Activated T-helper 1 cell treated with anti-CD3 and anti-CD28 coated beads, Interleukin-12 subunit alpha, Interleukin-12 subunit beta, Interleukin-2, Interleukin-4 antibody, amounts not matched to agents 30 ng/mL and 10 ng/mL and 1 ng/mL, durations not matched to agents 14 hours and 24 hours and 36 hours (primary cell): ENCODE measurements at regions not wholly inside any gene's neighbourhood (a gene's known extent, or its start where the extent isn't known, plus 50 kb on each side); places are given as distances from the start of the nearest gene placed in this dataset.

Source experiments
- DNase-seq: peaks from one replicate; pipeline ENCODE4 v3.0.0; 2021; ENCODE audit warnings: low spot score
- H3K27ac Mint-ChIP-seq: one replicate; pipeline ENCODE4 v1.8.0; 2021; ENCODE audit warnings: mild to moderate bottlenecking, mixed read lengths
- H3K27me3 Mint-ChIP-seq: one replicate; pipeline ENCODE4 v1.8.0; 2022; ENCODE audit warnings: mild to moderate bottlenecking, moderate library complexity, mixed read lengths; ENCODE audit not compliant: insufficient read depth
- H3K36me3 Mint-ChIP-seq: one replicate; pipeline ENCODE4 v1.8.0; 2021; ENCODE audit warnings: low read depth, mixed read lengths
- H3K4me1 Mint-ChIP-seq: one replicate; pipeline ENCODE4 v1.8.0; 2021; ENCODE audit warnings: low read depth, mixed read lengths
- H3K4me3 Mint-ChIP-seq: one replicate; pipeline ENCODE4 v1.8.0; 2021; ENCODE audit warnings: mild to moderate bottlenecking, moderate library complexity, mixed read lengths
- H3K9me3 Mint-ChIP-seq: one replicate; pipeline ENCODE4 v1.8.0; 2021; ENCODE audit warnings: mixed read lengths
- intact Hi-C: fragments of 100-400 bp; cut with micrococcal nuclease; formaldehyde crosslinking; loops from one replicate; pipeline ENCODE4 v1.15.1; 2024

DNA sequence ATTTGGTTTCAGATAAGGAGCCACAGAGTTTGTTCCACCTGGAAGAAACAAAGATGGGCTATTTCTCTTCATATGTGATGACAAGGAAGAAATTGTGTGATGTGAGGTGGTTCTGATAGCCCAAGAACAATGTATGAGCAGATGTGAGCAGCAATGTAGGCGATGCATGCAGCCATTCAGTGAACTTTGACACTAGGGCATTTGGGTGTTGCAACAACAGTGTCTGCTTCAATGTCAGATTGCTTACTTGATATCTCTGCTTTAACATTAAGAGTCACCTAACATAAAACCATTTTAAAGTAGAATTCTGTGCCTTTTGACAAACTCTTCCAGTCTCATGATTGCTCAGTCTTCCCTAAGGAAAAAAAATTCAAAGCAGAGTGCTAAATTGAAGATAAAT is 865.4 kb downstream of the SLITRK6 start:
- Mint-ChIP-seq H3K4me3 (no peak overlapping the region), H3K4me1 (no peaks in the 10 kb centered on the region), H3K36me3 (no peaks in the 10 kb centered on the region), H3K27me3 (no peaks in the 10 kb centered on the region), H3K9me3 (no peaks in the 10 kb centered on the region), H3K27ac (no peak overlapping the region)
- no peak for DNase-seq
- intact Hi-C loops, result no loop called here

DNA sequence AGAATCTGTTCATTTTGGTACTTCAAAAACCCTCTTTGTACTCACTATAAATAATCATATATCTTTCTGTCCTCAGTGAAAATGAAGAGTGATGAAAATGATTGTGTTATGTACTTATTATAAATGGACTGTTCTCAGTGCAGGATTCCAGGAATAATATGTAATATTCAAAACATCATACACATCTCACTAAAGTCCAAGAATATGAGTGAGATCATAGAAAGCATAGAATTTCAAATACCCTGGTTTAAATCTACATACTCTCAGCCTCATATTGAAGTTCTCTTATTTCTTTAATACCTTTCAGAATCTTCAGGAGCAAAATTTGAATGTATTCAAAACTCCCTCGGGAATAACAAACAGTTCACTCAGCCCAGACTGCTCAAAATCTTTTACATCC is 868.0 kb downstream of the SLITRK6 start:
- no peak for DNase-seq
- no peaks in the 10 kb centered on the region for H3K27me3 Mint-ChIP-seq
- intact Hi-C loops, result no loop called here
- H3K9me3 Mint-ChIP-seq, result no peaks in the 10 kb centered on the region
- no peak overlapping the region for H3K4me3 Mint-ChIP-seq
- H3K36me3 Mint-ChIP-seq, result no peaks in the 10 kb centered on the region
- H3K27ac Mint-ChIP-seq, result no peak overlapping the region
- no peaks in the 10 kb centered on the region for H3K4me1 Mint-ChIP-seq

DNA sequence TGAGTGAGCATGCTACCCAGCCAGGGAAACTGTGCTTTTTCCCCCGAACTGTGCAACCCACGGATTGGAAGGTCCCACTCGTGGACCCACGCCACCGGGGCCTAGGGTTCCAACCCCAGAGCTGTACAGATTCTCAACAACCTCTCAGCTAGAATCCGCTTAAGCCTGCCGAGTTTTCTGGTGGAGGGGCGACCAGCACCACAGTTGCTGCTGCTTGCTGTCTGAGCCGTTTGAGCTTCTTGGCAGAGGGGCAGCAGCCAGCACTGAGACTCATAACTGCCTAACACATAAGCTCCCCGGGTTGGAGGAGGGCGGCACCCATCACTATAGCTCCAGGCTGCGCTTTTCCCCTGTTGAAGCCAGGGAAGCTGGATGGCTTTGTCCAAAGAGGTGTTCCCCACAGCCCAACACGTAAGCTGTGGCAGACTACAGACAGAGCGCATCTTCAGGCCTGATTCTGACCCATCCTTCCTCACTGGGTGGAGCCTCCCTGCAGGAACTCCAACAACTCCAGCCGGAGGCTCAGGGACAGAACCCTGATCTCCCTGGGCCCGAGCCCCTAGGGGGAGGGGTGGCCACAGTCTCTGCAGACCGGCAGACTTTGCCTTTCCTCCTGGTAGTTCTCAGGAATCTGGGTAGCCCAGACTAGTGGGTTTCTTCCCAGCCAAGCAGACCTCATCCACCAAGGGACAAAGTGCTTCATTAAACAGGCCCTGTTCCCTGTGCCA is 871.6 kb downstream of the SLITRK6 start:
- H3K36me3 Mint-ChIP-seq, result no peaks in the 10 kb centered on the region
- H3K27ac Mint-ChIP-seq, result no peak overlapping the region
- H3K27me3 Mint-ChIP-seq, result no peaks in the 10 kb centered on the region
- H3K9me3 Mint-ChIP-seq, result no peaks in the 10 kb centered on the region
- intact Hi-C loops, result no loop called here
- H3K4me1 Mint-ChIP-seq, result no peaks in the 10 kb centered on the region
- no peak overlapping the region for H3K4me3 Mint-ChIP-seq
- DNase-seq, result no peak

DNA sequence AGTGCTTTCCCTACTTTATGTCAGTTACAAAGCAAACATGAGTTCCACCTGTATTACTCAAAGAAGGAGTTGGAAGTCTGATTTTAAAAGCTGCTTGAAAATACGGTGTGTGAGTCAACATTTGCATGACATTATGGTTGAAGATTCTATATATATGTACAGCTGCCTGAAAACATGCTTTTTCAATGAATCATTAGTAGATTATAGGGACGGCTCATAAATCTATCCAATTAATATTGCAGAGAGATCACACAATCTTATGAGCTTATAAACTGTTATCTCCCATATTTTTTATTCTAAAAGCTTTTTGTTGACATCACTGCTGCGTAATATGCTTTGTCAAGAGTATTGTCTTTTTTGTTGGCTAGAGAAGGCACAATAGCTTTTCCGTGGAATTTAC is 873.8 kb downstream of the SLITRK6 start:
- DNase-seq, result no peak
- H3K36me3 Mint-ChIP-seq, result no peaks in the 10 kb centered on the region
- intact Hi-C loops, result no loop called here
- no peaks in the 10 kb centered on the region for H3K9me3 Mint-ChIP-seq
- no peaks in the 10 kb centered on the region for H3K27me3 Mint-ChIP-seq
- no peak overlapping the region for H3K4me3 Mint-ChIP-seq
- no peak overlapping the region for H3K27ac Mint-ChIP-seq
- no peaks in the 10 kb centered on the region for H3K4me1 Mint-ChIP-seq

DNA sequence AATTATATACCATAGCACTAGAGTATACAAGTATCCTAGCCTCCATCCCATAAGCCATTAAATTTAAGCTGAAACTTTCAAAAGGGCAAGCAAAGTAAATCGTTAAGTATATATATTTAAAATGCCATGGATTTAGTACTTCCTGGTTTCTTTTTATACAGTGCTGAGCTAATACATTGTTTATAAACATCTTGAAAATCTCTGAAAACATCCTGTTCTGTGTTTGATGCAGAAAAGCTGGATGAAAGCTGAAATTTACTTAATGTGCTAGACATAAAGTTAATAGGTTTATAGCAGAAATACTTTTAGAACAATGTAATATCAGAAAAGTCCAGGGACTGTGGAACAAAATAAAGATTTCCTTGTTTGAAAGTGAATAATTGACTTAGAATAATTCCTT is 875.4 kb downstream of the SLITRK6 start:
- intact Hi-C loops, result no loop called here
- Mint-ChIP-seq H3K36me3 (no peaks in the 10 kb centered on the region), H3K4me1 (no peaks in the 10 kb centered on the region), H3K27ac (no peak overlapping the region), H3K4me3 (no peak overlapping the region), H3K27me3 (no peaks in the 10 kb centered on the region), H3K9me3 (no peaks in the 10 kb centered on the region)
- no peak for DNase-seq

DNA sequence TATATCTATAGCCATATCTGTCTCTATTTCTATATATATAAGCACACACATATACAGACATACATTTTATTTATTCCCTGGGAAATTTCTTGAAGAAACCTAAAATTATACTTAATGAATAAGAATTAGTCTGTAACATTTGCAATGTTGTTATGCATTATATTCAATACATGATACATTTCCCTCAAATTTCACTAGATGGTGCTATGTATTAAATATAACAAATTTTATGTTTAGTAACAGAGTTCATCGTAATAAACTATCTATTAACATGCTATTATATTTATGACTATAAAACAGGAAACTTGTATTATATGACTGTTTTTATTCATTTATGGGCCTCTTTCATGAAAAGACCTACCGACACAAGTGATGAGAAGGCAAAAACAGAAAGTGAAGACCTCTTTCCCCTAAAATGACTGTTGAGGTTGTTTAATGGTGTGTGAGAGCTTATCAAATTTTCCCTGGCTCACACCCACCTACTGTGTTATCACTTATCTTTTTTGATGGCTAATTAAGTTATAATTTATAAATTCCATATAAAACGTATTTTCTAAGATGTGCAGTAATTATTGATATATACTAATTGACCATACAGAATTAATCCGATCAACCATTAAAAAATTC is 881.9 kb downstream of the SLITRK6 start:
- H3K9me3 Mint-ChIP-seq, result no peaks in the 10 kb centered on the region
- intact Hi-C loops, result loop anchor here (1.0 kb wide), 2 partner anchors 889 to 911 kb away; no protein-coding TSS in a partner anchor
- no peaks in the 10 kb centered on the region for H3K36me3 Mint-ChIP-seq
- no peaks in the 10 kb centered on the region for H3K4me1 Mint-ChIP-seq
- no peak overlapping the region for H3K27ac Mint-ChIP-seq
- no peaks in the 10 kb centered on the region for H3K27me3 Mint-ChIP-seq
- H3K4me3 Mint-ChIP-seq, result no peak overlapping the region
- DNase-seq, result no peak

DNA sequence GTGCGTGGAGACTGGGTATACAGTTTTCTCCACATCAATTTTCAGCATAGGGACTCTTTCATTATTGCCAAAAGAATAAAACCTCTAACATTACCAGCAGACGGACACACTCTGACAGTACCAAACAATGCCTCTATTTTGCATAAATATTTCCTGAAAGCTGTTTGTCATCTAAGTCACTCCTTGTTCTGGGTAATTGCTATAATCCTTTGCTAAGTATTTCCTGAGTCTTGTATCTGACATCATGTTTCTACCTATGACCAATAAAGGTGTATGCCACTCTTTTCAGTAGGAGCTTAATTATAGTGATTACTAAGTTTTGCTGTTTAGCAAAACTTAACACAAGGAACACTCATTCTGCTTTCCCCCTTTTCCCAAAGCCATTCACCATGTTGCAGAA is 886.5 kb downstream of the SLITRK6 start:
- Mint-ChIP-seq H3K27ac (no peak overlapping the region), H3K27me3 (no peaks in the 10 kb centered on the region), H3K4me3 (no peak overlapping the region), H3K9me3 (no peaks in the 10 kb centered on the region), H3K4me1 (no peaks in the 10 kb centered on the region), H3K36me3 (no peaks in the 10 kb centered on the region)
- intact Hi-C loops, result no loop called here
- no peak for DNase-seq

DNA sequence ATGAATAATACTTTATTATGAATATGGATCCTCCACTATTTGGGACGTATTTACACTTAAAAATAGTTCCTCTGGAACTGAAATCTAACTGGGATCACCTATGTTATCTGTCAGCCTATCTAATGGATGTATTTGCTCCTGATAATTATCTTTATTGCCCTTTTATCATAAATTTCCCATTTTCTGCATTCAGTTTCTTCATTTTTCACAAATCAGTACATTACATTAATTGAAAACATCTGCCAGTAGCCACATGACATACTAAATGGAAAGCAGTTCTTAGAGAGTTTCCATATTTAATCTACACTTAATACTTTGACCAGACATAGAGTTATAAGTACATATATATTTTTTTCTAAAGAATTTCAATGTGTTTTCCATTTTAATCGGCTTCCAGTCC is 888.8 kb downstream of the SLITRK6 start:
- Mint-ChIP-seq H3K4me3 (no peak overlapping the region), H3K27me3 (no peaks in the 10 kb centered on the region), H3K9me3 (no peaks in the 10 kb centered on the region), H3K36me3 (no peaks in the 10 kb centered on the region), H3K27ac (no peak overlapping the region), H3K4me1 (no peaks in the 10 kb centered on the region)
- intact Hi-C loops, result no loop called here
- no peak for DNase-seq

DNA sequence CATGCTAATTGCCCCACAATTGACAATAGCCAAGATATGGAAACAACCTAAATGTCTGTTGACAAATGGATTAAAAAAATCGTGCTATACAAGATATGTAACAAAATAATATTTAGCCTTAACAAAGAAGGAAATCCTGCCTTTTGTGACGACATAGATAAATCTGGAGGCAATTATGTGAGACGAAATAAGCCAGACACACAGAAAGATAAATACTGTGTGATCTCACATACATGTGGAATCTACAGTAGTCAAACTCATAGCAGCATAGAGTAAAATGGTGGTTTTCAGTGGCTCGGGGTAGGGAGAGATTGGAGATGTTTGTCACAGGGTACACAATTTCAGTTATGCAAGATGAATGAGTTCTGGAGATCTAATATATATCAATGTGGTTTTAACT is 895.8 kb downstream of the SLITRK6 start:
- H3K36me3 Mint-ChIP-seq, result no peaks in the 10 kb centered on the region
- H3K4me3 Mint-ChIP-seq, result no peak overlapping the region
- no peaks in the 10 kb centered on the region for H3K4me1 Mint-ChIP-seq
- intact Hi-C loops, result no loop called here
- DNase-seq, result no peak
- H3K27ac Mint-ChIP-seq, result no peak overlapping the region
- no peaks in the 10 kb centered on the region for H3K27me3 Mint-ChIP-seq
- H3K9me3 Mint-ChIP-seq, result no peaks in the 10 kb centered on the region

DNA sequence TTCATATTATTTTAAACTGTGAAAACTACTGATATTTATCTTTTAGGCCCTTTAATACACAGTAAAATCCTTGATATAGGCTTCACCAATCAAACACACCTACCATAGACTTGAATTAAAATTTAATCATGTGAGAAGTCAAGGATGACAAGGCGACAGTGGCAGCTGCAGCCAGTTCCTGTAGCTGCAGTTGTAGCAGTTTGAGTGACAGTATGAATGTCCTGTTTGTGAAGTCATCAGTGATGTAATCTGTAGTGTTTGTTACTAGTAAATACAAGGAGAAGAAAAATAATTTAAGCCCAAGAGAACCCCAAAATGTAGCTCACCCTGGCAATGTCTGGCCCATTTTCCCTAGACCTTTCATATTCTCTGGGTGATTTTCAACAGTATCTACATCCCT is 897.0 kb downstream of the SLITRK6 start:
- Mint-ChIP-seq H3K27me3 (no peaks in the 10 kb centered on the region), H3K9me3 (no peaks in the 10 kb centered on the region), H3K27ac (no peak overlapping the region), H3K4me3 (no peak overlapping the region), H3K4me1 (no peaks in the 10 kb centered on the region), H3K36me3 (no peaks in the 10 kb centered on the region)
- intact Hi-C loops, result no loop called here
- no peak for DNase-seq

DNA sequence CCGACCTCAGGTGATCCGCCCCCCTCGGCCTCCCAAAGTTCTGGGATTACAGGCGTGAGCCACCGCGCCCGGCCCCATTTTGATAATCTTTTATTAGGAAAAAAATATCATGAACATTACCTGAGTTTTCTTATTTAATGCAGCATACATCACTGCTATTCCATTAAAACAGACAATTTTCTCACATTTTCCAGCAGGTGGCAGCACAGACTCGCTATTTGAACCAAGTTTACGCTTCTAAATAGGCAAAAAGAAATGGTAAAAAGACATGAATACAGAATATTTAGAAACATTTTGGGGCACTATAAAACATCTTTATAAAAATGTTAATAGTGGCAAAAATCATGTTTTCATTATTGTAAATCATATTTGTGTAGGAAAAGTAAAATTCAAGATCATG is 903.1 kb downstream of the SLITRK6 start:
- Mint-ChIP-seq H3K27me3 (no peaks in the 10 kb centered on the region), H3K4me3 (no peak overlapping the region), H3K36me3 (no peaks in the 10 kb centered on the region), H3K27ac (no peak overlapping the region), H3K9me3 (no peaks in the 10 kb centered on the region), H3K4me1 (no peaks in the 10 kb centered on the region)
- DNase-seq, result no peak
- intact Hi-C loops, result loop anchor here (1.0 kb wide), 2 partner anchors 910 to 932 kb away; no protein-coding TSS in a partner anchor

DNA sequence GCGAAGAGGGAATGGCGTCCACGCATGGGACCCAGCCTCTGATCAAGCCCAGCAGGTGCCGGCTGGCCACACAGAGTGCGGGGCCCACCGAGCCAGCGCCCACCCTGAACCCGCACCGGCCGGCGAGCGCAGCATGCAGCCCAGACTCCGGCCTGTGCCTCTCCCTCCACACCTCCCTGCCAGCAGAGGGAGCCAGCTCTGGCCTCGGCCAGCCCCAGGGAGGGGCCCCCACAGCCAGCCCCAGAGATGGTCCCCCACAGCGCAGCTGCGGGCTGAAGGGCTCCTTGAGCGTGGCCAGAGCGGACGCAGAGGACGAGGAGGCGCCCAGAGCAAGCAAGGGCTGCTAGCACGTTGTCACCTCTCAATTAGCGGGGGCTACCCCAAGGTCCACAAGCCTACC is 904.5 kb downstream of the SLITRK6 start:
- Mint-ChIP-seq H3K27me3 (no peaks in the 10 kb centered on the region), H3K36me3 (no peaks in the 10 kb centered on the region), H3K9me3 (no peaks in the 10 kb centered on the region), H3K27ac (no peak overlapping the region), H3K4me1 (no peaks in the 10 kb centered on the region), H3K4me3 (no peak overlapping the region)
- intact Hi-C loops, result no loop called here
- no peak for DNase-seq

DNA sequence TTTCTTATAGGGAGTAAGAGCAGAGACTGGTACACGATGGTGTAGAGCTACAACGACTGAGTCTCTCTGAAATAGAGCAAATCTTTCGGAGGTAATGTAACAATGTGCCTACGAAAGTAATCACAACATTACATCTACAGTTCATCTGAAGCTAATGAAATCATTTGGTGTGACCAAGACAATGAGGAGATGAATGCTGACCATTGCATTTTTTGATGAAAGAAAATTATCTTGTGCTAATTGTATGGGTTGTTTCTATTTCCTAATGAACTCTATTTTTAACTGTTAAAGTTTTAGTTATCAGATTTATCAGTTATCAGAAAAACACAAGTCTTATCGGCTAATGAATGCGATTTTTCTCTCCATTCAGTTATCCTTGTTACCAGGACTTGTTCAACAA is 913.4 kb downstream of the SLITRK6 start:
- H3K9me3 Mint-ChIP-seq, result no peaks in the 10 kb centered on the region
- no peak overlapping the region for H3K4me3 Mint-ChIP-seq
- no peak overlapping the region for H3K27ac Mint-ChIP-seq
- no peaks in the 10 kb centered on the region for H3K27me3 Mint-ChIP-seq
- H3K36me3 Mint-ChIP-seq, result no peaks in the 10 kb centered on the region
- intact Hi-C loops, result no loop called here
- no peaks in the 10 kb centered on the region for H3K4me1 Mint-ChIP-seq
- DNase-seq, result no peak

DNA sequence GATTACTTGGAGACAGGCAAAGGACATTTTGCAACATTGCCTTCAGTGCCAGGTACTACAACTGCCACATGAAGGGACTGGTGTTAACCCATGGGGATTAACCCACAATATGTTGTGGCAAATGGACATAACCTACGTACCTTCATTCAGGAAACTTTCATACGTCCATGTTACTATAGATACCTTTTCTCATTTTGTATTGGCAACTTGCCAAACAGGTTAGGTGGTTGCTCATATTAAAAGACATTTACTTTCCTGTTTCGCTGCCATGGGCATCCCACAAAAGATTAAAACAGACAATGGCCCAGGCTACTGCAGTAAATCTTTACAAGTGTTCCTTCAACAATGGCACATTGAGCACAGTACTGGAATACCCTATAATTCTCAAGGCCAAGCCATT is 925.3 kb downstream of the SLITRK6 start:
- Mint-ChIP-seq H3K4me1 (no peaks in the 10 kb centered on the region), H3K27ac (no peak overlapping the region), H3K9me3 (no peaks in the 10 kb centered on the region), H3K27me3 (no peaks in the 10 kb centered on the region), H3K4me3 (no peak overlapping the region), H3K36me3 (no peaks in the 10 kb centered on the region)
- intact Hi-C loops, result no loop called here
- DNase-seq, result no peak
